ENCODE measurements at regions not wholly inside any gene's neighbourhood (a gene's known extent, or its start where the extent isn't known, plus 50 kb on each side); places are given as distances from the start of the nearest gene placed in this dataset.

DNA sequence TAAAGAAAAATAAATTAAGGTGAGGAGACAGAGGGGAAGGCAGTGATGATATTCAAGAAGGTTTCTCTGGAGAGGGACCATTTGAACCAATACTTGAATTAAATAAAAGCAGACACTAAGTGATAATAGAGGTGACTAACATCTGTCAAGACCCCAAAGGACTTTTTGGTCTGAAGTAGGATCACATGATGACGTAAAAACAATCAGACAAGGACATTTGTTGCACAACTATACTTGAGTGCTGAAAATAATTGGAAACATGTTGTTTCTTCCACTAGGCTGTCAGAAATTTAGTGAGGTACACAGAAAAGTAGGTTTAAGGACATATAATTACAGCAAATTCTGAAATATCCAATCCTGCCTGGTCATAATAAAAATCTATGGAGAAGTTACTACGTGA lies 179.5 kb downstream of the WNT5A start:
- no peak for TF ChIP-seq EZH2 (IDR thresholded peaks at IDR 0.05; ENCODE audit: low read length, unreplicated experiment)
- TF ChIP-seq, protein P1, sequence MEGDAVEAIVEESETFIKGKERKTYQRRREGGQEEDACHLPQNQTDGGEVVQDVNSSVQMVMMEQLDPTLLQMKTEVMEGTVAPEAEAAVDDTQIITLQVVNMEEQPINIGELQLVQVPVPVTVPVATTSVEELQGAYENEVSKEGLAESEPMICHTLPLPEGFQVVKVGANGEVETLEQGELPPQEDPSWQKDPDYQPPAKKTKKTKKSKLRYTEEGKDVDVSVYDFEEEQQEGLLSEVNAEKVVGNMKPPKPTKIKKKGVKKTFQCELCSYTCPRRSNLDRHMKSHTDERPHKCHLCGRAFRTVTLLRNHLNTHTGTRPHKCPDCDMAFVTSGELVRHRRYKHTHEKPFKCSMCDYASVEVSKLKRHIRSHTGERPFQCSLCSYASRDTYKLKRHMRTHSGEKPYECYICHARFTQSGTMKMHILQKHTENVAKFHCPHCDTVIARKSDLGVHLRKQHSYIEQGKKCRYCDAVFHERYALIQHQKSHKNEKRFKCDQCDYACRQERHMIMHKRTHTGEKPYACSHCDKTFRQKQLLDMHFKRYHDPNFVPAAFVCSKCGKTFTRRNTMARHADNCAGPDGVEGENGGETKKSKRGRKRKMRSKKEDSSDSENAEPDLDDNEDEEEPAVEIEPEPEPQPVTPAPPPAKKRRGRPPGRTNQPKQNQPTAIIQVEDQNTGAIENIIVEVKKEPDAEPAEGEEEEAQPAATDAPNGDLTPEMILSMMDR (conservative IDR thresholded peaks at IDR 0.05; ENCODE audit: low read depth, low read length), result no peak
- TF ChIP-seq EZH2phosphoT487 (IDR thresholded peaks at IDR 0.05; ENCODE audit: borderline replicate concordance, low read length), result no peak

Measured in PC-3 (cell line).